ENCODE measurements at regions not wholly inside any gene's neighbourhood (a gene's known extent, or its start where the extent isn't known, plus 50 kb on each side); places are given as distances from the start of the nearest gene placed in this dataset.

DNA sequence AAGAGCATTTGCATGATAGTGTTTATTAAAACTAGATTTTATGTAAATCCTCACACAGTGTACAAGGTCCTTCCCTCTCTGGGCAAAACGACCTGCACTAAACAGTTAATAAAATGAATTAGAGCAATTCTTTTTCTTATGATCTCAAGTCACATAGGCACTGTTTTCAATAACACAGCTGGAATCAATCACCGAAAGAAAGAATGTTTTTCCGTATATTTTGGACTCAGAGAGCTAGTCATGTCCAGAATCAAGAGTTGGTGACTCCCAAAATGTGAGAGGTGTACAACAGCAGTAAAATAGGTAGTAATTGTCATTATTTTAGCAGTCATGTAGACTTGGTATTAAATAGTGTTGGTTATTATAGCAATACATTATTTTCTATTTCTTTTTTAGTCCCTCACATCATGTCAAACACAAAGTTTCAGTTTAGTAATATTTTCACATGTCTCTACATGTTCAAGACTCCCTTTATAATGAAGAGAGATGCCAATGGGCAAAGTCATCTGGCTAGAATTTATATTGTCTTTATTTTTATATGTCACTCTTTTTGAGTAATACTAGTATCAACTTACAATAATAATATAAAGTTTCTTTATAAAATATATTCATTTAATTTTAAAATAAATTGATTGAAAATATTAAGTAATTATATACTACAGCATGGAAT, 448.6 kb upstream of the CDIN1 start:
- TF ChIP-seq, protein P1, sequence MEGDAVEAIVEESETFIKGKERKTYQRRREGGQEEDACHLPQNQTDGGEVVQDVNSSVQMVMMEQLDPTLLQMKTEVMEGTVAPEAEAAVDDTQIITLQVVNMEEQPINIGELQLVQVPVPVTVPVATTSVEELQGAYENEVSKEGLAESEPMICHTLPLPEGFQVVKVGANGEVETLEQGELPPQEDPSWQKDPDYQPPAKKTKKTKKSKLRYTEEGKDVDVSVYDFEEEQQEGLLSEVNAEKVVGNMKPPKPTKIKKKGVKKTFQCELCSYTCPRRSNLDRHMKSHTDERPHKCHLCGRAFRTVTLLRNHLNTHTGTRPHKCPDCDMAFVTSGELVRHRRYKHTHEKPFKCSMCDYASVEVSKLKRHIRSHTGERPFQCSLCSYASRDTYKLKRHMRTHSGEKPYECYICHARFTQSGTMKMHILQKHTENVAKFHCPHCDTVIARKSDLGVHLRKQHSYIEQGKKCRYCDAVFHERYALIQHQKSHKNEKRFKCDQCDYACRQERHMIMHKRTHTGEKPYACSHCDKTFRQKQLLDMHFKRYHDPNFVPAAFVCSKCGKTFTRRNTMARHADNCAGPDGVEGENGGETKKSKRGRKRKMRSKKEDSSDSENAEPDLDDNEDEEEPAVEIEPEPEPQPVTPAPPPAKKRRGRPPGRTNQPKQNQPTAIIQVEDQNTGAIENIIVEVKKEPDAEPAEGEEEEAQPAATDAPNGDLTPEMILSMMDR (conservative IDR thresholded peaks at IDR 0.05 in 1 of 2, IDR thresholded peaks at IDR 0.05 in 1 of 2; ENCODE audit: low read depth in 1 of 2, low read length in 2 of 2): no peak
- no peak for TF ChIP-seq EZH2 (IDR thresholded peaks at IDR 0.05; ENCODE audit: low read length, missing control alignments)
